Activated naive CD8-positive, alpha-beta T cell (primary cell): ENCODE measurements at regions not wholly inside any gene's neighbourhood (a gene's known extent, or its start where the extent isn't known, plus 50 kb on each side); places are given as distances from the start of the nearest gene placed in this dataset.

ENCODE experiments used
- H3K27ac Mint-ChIP-seq: one replicate; pipeline ENCODE4 v1.8.0; 2021; ENCODE audit warnings: mixed read lengths
- H3K27me3 Mint-ChIP-seq: one replicate; pipeline ENCODE4 v1.8.0; 2021; ENCODE audit warnings: mixed read lengths
- H3K36me3 Mint-ChIP-seq: one replicate; pipeline ENCODE4 v1.8.0; 2021; ENCODE audit warnings: mixed read lengths
- H3K4me1 Mint-ChIP-seq: one replicate; pipeline ENCODE4 v1.8.0; 2021; ENCODE audit warnings: low read depth, mixed read lengths
- H3K4me3 Mint-ChIP-seq: one replicate; pipeline ENCODE4 v1.8.0; 2021; ENCODE audit warnings: mild to moderate bottlenecking, mixed read lengths
- H3K9me3 Mint-ChIP-seq: one replicate; pipeline ENCODE4 v1.8.0; 2021; ENCODE audit warnings: low read depth, mixed read lengths

- no peak overlapping the region for H3K27ac Mint-ChIP-seq
- H3K4me1 Mint-ChIP-seq = peaks cover 3% of the 10 kb centered on the region
- H3K36me3 Mint-ChIP-seq = no peaks in the 10 kb centered on the region
- no peaks in the 10 kb centered on the region for H3K9me3 Mint-ChIP-seq
- H3K4me3 Mint-ChIP-seq = no peak overlapping the region
- H3K27me3 Mint-ChIP-seq = no peaks in the 10 kb centered on the region
These were observed 534.7 kb upstream of the CBLB start for GRCh38 chr3:106403371-106404145.

GRCh38 chr3:106413683-106414082, 544.9 kb upstream of the CBLB start:
- H3K4me1 Mint-ChIP-seq = no peaks in the 10 kb centered on the region
- no peak overlapping the region for H3K4me3 Mint-ChIP-seq
- H3K27ac Mint-ChIP-seq = no peak overlapping the region
- H3K27me3 Mint-ChIP-seq = no peaks in the 10 kb centered on the region
- H3K36me3 Mint-ChIP-seq = peaks cover 4% of the 10 kb centered on the region
- peaks cover 6% of the 10 kb centered on the region for H3K9me3 Mint-ChIP-seq

DNA sequence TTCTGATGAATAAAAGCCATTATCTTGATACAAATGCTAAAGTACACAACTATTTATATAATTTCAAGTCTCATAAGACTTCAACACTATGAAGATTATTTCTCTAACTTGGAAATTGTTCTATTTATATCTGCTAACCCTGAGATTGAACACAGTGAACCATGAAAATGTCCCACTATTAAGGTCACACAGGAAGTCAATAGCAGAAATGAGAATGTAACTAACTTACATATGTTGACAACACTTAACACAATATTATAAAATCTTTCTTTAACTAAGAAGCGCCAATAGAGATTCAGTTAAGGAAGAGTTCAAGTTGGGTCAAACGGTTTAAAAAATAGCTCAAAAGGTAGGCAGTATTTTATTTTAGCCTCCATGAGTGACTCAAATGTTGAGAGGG, 551.8 kb upstream of the CBLB start:
- Mint-ChIP-seq H3K27me3 (no peaks in the 10 kb centered on the region), H3K27ac (no peak overlapping the region), H3K36me3 (no peaks in the 10 kb centered on the region), H3K4me3 (no peak overlapping the region), H3K9me3 (no peaks in the 10 kb centered on the region), H3K4me1 (peaks cover 17% of the 10 kb centered on the region)

DNA sequence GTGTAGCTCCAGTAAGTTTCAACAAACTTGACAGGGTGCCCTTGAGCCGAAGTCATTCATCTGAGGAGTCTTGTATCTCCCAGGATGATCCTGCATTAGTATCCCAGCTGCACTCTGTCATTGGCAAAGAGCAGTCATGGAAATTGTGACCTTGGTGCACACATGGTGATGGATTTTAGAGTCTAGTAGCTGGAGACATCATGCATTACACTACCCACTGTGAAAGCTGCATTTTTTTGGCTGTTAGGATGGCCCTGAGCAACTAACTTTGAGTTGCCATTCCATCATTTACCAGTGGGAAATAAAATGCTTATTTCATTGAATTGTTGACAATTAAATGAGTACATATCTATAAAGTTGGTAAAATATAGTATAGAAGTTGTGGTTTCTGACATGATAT, 552.6 kb upstream of the CBLB start:
- Mint-ChIP-seq H3K4me1 (peaks cover 22% of the 10 kb centered on the region), H3K27me3 (no peaks in the 10 kb centered on the region), H3K36me3 (no peaks in the 10 kb centered on the region), H3K4me3 (no peak overlapping the region), H3K9me3 (no peaks in the 10 kb centered on the region), H3K27ac (no peak overlapping the region)

- Mint-ChIP-seq H3K27me3 (no peaks in the 10 kb centered on the region), H3K4me1 (peaks cover 22% of the 10 kb centered on the region), H3K4me3 (no peak overlapping the region), H3K36me3 (no peaks in the 10 kb centered on the region), H3K27ac (no peak overlapping the region), H3K9me3 (no peaks in the 10 kb centered on the region)
These were observed 553.1 kb upstream of the CBLB start for GRCh38 chr3:106421909-106422308.

- peak overlapping the region; percentile 6 for H3K4me3 Mint-ChIP-seq
- H3K27ac Mint-ChIP-seq = peak overlapping the region; percentile 76
- H3K27me3 Mint-ChIP-seq = no peaks in the 10 kb centered on the region
- H3K4me1 Mint-ChIP-seq = peaks cover 29% of the 10 kb centered on the region
- H3K9me3 Mint-ChIP-seq = no peaks in the 10 kb centered on the region
- no peaks in the 10 kb centered on the region for H3K36me3 Mint-ChIP-seq
These were observed 554.8 kb upstream of the CBLB start for GRCh38 chr3:106423321-106424225.

DNA sequence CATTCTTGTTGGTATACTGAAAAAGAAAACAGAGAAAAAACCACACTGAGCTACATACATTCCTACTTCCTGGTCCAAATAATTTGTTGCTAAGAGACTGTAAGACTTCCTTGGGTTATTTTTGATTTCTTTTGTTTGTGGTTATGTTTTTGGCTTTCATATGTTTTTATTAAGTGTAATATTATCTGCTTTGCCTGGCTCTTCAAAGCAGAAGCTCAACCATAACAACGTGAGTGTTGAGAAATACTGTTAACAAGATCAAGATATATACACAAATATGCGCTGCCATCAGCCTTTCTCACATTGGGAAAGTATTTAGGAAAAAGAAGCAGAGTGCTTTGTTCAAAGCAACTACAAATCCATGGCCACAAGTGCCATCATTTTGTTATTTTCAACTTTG, 556.2 kb upstream of the CBLB start:
- Mint-ChIP-seq H3K27me3 (no peaks in the 10 kb centered on the region), H3K36me3 (no peaks in the 10 kb centered on the region), H3K27ac (peak overlapping the region; percentile 42), H3K9me3 (no peaks in the 10 kb centered on the region), H3K4me3 (no peak overlapping the region), H3K4me1 (peaks cover 36% of the 10 kb centered on the region)

GRCh38 chr3:106425916-106426315, 557.1 kb upstream of the CBLB start:
- H3K36me3 Mint-ChIP-seq = no peaks in the 10 kb centered on the region
- H3K27me3 Mint-ChIP-seq = no peaks in the 10 kb centered on the region
- peaks cover 36% of the 10 kb centered on the region for H3K4me1 Mint-ChIP-seq
- no peaks in the 10 kb centered on the region for H3K9me3 Mint-ChIP-seq
- H3K27ac Mint-ChIP-seq = peak overlapping the region; percentile 69
- H3K4me3 Mint-ChIP-seq = no peak overlapping the region

GRCh38 chr3:106428565-106428994, 559.8 kb upstream of the CBLB start:
- H3K27me3 Mint-ChIP-seq = no peaks in the 10 kb centered on the region
- H3K4me1 Mint-ChIP-seq = peaks cover 33% of the 10 kb centered on the region
- no peaks in the 10 kb centered on the region for H3K9me3 Mint-ChIP-seq
- no peak overlapping the region for H3K4me3 Mint-ChIP-seq
- peak overlapping the region; percentile 77 for H3K27ac Mint-ChIP-seq
- no peaks in the 10 kb centered on the region for H3K36me3 Mint-ChIP-seq

- Mint-ChIP-seq H3K4me1 (peaks cover 16% of the 10 kb centered on the region), H3K27ac (no peak overlapping the region), H3K9me3 (no peaks in the 10 kb centered on the region), H3K36me3 (no peaks in the 10 kb centered on the region), H3K4me3 (no peak overlapping the region), H3K27me3 (no peaks in the 10 kb centered on the region)
These were observed 562.9 kb upstream of the CBLB start for GRCh38 chr3:106431721-106432120.

DNA sequence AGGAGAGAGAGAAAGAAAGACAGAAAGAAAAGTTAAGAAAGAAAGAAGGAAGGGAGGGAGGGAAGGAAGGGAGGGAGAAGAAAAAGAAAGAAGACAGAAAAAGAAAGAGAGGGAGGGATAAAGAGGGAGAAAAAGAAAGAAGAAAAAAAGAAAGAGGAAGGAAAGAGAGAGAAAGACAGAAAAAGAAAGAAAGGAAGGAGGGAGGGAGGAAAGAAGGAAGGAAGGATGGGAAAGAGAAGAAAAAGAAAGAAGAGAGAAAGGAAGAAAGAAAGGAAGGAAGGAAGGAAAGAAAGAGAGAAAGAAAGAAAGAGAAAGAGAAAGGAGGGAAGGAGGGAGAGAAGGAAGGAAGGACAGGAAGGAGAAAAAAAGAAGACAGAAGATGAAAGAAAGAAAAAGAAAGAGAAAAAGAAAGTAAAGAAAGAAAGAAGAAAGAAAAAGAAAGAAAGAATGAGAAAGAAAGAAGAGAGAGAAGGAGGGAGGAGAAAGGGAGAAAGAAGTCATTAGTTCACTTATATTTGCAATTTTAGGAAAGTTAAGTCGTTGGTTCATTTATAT, 567.2 kb upstream of the CBLB start:
- peaks cover 2% of the 10 kb centered on the region for H3K4me1 Mint-ChIP-seq
- no peak overlapping the region for H3K4me3 Mint-ChIP-seq
- H3K27ac Mint-ChIP-seq = no peak overlapping the region
- no peaks in the 10 kb centered on the region for H3K27me3 Mint-ChIP-seq
- no peaks in the 10 kb centered on the region for H3K9me3 Mint-ChIP-seq
- no peaks in the 10 kb centered on the region for H3K36me3 Mint-ChIP-seq

DNA sequence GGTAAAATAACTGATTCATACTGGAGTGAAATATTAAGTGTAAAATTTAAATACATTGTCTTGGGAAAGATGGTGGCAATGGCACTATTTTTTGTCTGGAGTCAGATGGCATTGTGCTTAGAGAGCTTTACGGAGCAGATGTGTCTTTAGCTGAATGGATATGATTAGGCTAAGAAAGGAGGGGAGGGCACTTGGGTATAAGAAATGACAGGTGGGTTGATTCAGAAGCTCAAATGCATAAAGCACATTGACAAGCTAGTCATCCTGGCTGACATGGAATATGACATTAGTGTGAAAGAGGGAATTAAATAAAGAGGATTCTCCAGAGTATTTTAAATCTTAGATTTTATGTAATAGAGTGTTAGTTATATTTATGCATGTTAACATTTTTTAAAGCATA, 570.1 kb upstream of the CBLB start:
- Mint-ChIP-seq H3K36me3 (no peaks in the 10 kb centered on the region), H3K4me1 (peaks cover 2% of the 10 kb centered on the region), H3K27ac (no peak overlapping the region), H3K9me3 (no peaks in the 10 kb centered on the region), H3K27me3 (no peaks in the 10 kb centered on the region), H3K4me3 (no peak overlapping the region)

DNA sequence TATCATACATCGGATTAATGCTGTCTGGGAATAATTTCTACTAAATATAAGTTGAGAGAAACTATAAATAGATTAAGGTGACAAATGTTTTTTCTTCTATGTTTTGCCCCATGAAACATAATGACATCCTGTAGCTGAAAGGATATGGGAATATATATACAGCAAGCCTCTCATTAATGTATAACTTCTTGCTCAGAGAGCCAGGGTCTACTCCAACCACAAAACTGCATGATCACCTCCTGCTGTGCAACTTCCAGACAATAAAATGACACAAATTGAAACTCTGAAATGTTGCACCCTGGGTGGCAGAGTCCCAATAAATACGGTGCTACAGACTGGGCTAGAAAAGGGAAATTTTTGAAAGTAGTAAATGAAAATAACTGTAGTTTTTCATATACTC, 571.9 kb upstream of the CBLB start:
- peaks cover 3% of the 10 kb centered on the region for H3K4me1 Mint-ChIP-seq
- H3K27ac Mint-ChIP-seq = no peak overlapping the region
- H3K36me3 Mint-ChIP-seq = no peaks in the 10 kb centered on the region
- no peak overlapping the region for H3K4me3 Mint-ChIP-seq
- H3K9me3 Mint-ChIP-seq = no peaks in the 10 kb centered on the region
- H3K27me3 Mint-ChIP-seq = no peaks in the 10 kb centered on the region

DNA sequence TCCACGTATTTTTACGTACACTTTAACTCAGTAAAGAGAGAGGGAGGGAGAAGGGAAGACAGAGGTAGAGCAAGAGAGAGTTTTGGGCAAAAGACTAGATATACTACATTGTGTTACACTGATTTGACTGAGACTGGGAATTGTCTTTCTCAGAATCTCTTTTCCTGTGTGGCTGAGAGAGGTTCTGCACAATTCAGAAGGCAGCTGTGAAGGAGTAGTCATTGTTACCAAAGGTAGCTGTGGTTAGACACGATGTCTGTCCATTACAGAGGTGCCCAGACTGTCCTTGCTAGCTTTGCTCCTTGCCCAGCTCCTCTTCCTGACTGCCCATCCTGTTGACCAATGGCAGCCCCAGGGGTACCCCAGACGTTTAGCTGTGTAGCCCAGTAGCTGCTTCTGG, 577.5 kb upstream of the CBLB start:
- Mint-ChIP-seq H3K27ac (no peak overlapping the region), H3K36me3 (peaks cover 9% of the 10 kb centered on the region), H3K4me1 (peaks cover 1% of the 10 kb centered on the region), H3K9me3 (peaks cover 11% of the 10 kb centered on the region), H3K4me3 (no peak overlapping the region), H3K27me3 (no peaks in the 10 kb centered on the region)

- H3K9me3 Mint-ChIP-seq = peaks cover 11% of the 10 kb centered on the region
- peak overlapping the region; percentile 35 for H3K27ac Mint-ChIP-seq
- H3K36me3 Mint-ChIP-seq = peaks cover 9% of the 10 kb centered on the region
- no peak overlapping the region for H3K4me3 Mint-ChIP-seq
- H3K4me1 Mint-ChIP-seq = peaks cover 1% of the 10 kb centered on the region
- H3K27me3 Mint-ChIP-seq = no peaks in the 10 kb centered on the region
These were observed 579.0 kb upstream of the CBLB start for GRCh38 chr3:106447723-106448301.
